Erythroblast (primary cell): ENCODE measurements at regions not wholly inside any gene's neighbourhood (a gene's known extent, or its start where the extent isn't known, plus 50 kb on each side); places are given as distances from the start of the nearest gene placed in this dataset.

Source experiments
- GATA1 ChIP-seq: IDR thresholded peaks from 2 replicates; pipeline ENCODE4 v1.6.1; 2011; ENCODE audit warnings: low read depth, mild to moderate bottlenecking, control low read depth, low read length, moderate library complexity
- POLR2A ChIP-seq: IDR thresholded peaks from 2 replicates; pipeline ENCODE4 v1.6.1; 2011; ENCODE audit warnings: mild to moderate bottlenecking, low read length

DNA sequence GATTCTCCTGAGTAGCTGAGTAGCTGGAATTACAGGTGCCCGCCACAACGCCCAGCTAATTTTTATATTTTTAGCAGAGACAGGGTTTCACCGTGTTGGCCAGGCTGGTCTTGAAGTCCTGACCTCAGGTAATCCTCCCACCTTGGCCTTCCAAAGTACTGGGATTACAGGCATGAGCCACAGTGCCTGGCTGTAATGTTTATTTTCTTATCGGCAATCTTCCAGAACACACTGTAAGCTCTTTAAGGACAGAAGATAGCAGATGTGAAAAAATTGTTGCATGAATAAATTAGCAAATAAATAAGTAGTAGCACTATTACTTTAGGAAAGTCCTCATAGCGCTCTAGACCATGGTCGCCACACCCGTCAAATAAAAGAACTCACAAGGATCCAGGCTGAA lies 100.5 kb downstream of the ENC1 start:
- no peak for TF ChIP-seq POLR2A
- TF ChIP-seq GATA1 = no peak
